Activated T-helper 2 cell treated with anti-CD3 and anti-CD28 coated beads, Interferon-gamma antibody, Interleukin-2, Interleukin-4, amounts not matched to agents 10 μg/mL and 5 μg/mL and 100 μg/mL, durations not matched to agents 14 hours and 24 hours and 36 hours (primary cell): ENCODE measurements at regions not wholly inside any gene's neighbourhood (a gene's known extent, or its start where the extent isn't known, plus 50 kb on each side); places are given as distances from the start of the nearest gene placed in this dataset.

Experiments
- DNase-seq: peaks from one replicate; pipeline ENCODE4 v3.0.0; 2021; ENCODE audit warnings: low spot score
- H3K27ac Mint-ChIP-seq: one replicate; pipeline ENCODE4 v1.8.0; 2021; ENCODE audit warnings: mixed read lengths
- H3K27me3 Mint-ChIP-seq: one replicate; pipeline ENCODE4 v1.8.0; 2021; ENCODE audit warnings: low read depth, mixed read lengths
- H3K36me3 Mint-ChIP-seq: one replicate; pipeline ENCODE4 v1.8.0; 2021; ENCODE audit warnings: low read depth, mixed read lengths
- H3K4me1 Mint-ChIP-seq: one replicate; pipeline ENCODE4 v1.8.0; 2021; ENCODE audit warnings: low read depth, mixed read lengths
- H3K4me3 Mint-ChIP-seq: one replicate; pipeline ENCODE4 v1.8.0; 2021; ENCODE audit warnings: low read depth, mild to moderate bottlenecking, moderate library complexity, mixed read lengths
- H3K9me3 Mint-ChIP-seq: one replicate; pipeline ENCODE4 v1.8.0; 2021; ENCODE audit warnings: mixed read lengths
- intact Hi-C: fragments of 100-400 bp; cut with micrococcal nuclease; formaldehyde crosslinking; loops from one replicate; pipeline ENCODE4 v1.15.1; 2023

DNA sequence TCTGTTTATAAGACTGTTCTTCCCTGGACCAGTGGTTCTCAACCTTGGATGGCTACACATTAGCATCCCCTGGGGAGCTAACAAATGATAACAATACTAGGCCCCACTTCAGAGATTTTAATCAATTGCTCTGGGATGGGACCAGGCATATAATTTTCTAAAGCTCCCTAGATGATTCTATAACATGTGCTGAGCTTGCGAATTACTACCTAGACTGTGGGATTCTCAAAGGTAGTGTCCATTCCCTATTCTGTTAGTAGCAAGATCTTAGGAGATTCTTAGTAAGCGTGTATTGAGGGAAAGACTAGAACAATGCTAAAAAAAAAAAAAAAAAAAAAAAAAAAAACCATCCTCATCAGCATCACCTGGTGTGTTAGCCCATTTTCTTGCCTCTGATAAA is 412.0 kb upstream of the CDH5 start:
- Mint-ChIP-seq H3K4me3 (no peak overlapping the region), H3K27ac (no peak overlapping the region), H3K4me1 (no peaks in the 10 kb centered on the region), H3K36me3 (no peaks in the 10 kb centered on the region), H3K27me3 (no peaks in the 10 kb centered on the region), H3K9me3 (no peaks in the 10 kb centered on the region)
- DNase-seq, result no peak
- intact Hi-C loops, result no loop called here

DNA sequence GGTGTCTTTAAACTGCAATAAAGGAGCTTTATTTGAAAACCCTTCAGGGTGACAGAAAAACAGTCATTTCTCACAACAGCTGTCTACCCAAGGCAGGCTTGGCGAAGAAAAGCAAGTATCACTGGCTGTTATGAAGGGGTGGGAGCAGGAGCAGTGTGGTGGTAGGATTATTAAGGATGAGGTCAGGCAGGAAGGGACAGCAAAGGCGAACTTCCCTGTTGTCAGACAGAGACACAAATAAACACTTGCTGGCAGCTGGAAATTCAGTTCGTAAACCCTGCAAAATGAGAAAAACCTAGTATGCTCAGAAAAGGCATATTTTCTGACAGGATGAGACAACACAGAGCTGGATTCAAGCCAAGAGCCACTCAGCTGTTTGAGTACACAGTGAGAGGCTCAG is 416.3 kb upstream of the CDH5 start:
- no peaks in the 10 kb centered on the region for H3K27me3 Mint-ChIP-seq
- DNase-seq, result no peak
- no peaks in the 10 kb centered on the region for H3K9me3 Mint-ChIP-seq
- no peak overlapping the region for H3K27ac Mint-ChIP-seq
- no peaks in the 10 kb centered on the region for H3K4me1 Mint-ChIP-seq
- H3K36me3 Mint-ChIP-seq, result no peaks in the 10 kb centered on the region
- intact Hi-C loops, result no loop called here
- no peak overlapping the region for H3K4me3 Mint-ChIP-seq

- intact Hi-C loops, result no loop called here
- Mint-ChIP-seq H3K27me3 (no peaks in the 10 kb centered on the region), H3K4me3 (no peak overlapping the region), H3K27ac (no peak overlapping the region), H3K4me1 (no peaks in the 10 kb centered on the region), H3K36me3 (no peaks in the 10 kb centered on the region), H3K9me3 (no peaks in the 10 kb centered on the region)
- DNase-seq, result no peak
Measured at GRCh38 chr16:65948361-65948760, 418.1 kb upstream of the CDH5 start.

DNA sequence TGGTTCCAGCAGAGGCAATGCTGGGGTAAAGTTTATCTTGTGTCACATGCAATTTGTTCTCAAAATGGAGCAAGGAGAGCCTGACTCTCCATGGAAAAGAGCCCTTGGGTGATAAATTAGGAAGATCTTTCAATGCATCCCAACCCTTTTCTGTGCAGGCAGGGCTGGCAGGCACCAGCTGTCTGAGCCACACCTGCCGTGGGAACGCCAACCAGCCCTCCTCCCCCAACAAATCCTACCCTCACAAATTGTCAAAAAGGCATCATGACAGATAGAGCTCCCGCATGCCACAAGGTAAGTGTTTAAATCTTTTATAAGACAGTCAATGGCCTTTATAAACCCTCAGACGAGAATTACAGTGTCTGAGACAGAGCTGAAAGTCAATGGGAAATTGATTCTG is 418.5 kb upstream of the CDH5 start:
- Mint-ChIP-seq H3K4me1 (no peaks in the 10 kb centered on the region), H3K9me3 (no peaks in the 10 kb centered on the region), H3K4me3 (no peak overlapping the region), H3K27me3 (no peaks in the 10 kb centered on the region), H3K27ac (no peak overlapping the region), H3K36me3 (no peaks in the 10 kb centered on the region)
- intact Hi-C loops, result no loop called here
- no peak for DNase-seq

DNA sequence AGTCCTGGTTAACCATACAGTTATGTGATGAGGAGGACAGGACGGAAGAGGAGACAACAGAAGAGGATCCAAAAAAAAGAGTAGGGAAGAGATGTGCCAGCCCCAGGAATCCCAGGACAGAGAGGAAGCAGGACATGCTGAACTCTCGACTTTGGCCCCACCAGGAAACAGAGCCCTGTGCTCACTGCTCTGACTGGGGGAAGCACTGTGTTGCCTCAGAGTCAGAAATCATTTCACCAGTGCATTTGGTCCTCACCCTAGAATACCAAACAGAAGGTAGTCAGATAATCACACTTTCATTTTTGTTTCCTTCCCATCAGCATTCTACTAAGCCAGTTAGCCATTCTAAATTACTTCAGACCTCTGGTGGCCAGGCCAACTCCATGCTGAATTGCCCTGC is 421.0 kb upstream of the CDH5 start:
- no peaks in the 10 kb centered on the region for H3K9me3 Mint-ChIP-seq
- H3K4me1 Mint-ChIP-seq, result no peaks in the 10 kb centered on the region
- DNase-seq, result no peak
- no peaks in the 10 kb centered on the region for H3K36me3 Mint-ChIP-seq
- H3K4me3 Mint-ChIP-seq, result no peak overlapping the region
- intact Hi-C loops, result no loop called here
- no peaks in the 10 kb centered on the region for H3K27me3 Mint-ChIP-seq
- no peak overlapping the region for H3K27ac Mint-ChIP-seq

DNA sequence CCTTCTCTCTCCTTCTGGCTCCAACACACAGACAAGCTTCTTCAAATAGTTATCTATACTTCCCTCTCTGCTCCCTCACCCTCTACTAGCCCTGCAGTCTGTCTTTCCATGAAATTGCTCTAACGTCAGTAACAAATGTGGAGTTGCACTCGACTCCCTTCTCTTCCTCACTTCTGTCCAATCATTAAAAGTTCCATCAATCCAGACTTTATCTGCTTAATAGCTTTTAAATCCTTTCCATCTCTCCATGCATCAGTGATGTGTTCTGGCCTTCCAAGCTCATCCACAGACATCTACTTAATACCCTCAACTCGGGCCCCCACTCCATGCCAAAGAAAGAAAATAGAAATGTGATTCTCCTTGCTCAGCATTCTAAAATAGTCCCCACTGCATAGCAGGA is 422.1 kb upstream of the CDH5 start:
- H3K4me1 Mint-ChIP-seq, result no peaks in the 10 kb centered on the region
- no peak overlapping the region for H3K4me3 Mint-ChIP-seq
- intact Hi-C loops, result no loop called here
- no peaks in the 10 kb centered on the region for H3K9me3 Mint-ChIP-seq
- H3K36me3 Mint-ChIP-seq, result no peaks in the 10 kb centered on the region
- no peak for DNase-seq
- H3K27me3 Mint-ChIP-seq, result no peaks in the 10 kb centered on the region
- no peak overlapping the region for H3K27ac Mint-ChIP-seq

- Mint-ChIP-seq H3K36me3 (no peaks in the 10 kb centered on the region), H3K27ac (no peak overlapping the region), H3K9me3 (peaks cover 1% of the 10 kb centered on the region), H3K4me3 (no peak overlapping the region), H3K4me1 (no peaks in the 10 kb centered on the region), H3K27me3 (no peaks in the 10 kb centered on the region)
- intact Hi-C loops, result no loop called here
- DNase-seq, result no peak
Measured at GRCh38 chr16:65940711-65941110, 425.8 kb upstream of the CDH5 start.

DNA sequence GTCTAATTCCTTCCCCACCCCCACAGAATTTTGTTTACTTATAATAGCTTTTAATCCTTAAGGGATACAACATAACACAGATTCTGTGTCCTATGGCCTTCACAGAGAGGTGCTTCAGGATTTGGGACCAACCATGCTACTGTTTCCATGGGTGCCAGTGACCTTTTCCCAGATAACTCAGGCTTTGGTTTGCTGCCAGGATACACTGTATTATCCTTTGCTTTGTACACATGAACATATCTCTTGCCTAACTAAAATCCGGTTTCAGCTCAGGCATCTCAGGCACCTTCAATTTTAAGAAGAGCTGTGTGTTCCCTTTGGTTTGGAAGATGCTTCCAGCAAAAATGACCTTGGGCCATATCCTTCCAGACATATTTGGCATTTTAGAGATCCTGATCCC is 428.4 kb upstream of the CDH5 start:
- Mint-ChIP-seq H3K27me3 (no peaks in the 10 kb centered on the region), H3K4me1 (no peaks in the 10 kb centered on the region)
- intact Hi-C loops, result no loop called here

GRCh38 chr16:65937455-65937854 is 429.0 kb upstream of the CDH5 start:
- Mint-ChIP-seq H3K4me1 (no peaks in the 10 kb centered on the region), H3K27me3 (no peaks in the 10 kb centered on the region), H3K4me3 (no peak overlapping the region), H3K36me3 (no peaks in the 10 kb centered on the region), H3K9me3 (peaks cover 13% of the 10 kb centered on the region), H3K27ac (no peak overlapping the region)
- DNase-seq, result no peak
- intact Hi-C loops, result no loop called here

More for the DNA sequence above, 428.4 kb upstream of the CDH5 start:
- H3K36me3 Mint-ChIP-seq, result no peaks in the 10 kb centered on the region
- H3K4me3 Mint-ChIP-seq, result no peak overlapping the region
- H3K27ac Mint-ChIP-seq, result no peak overlapping the region
- H3K9me3 Mint-ChIP-seq, result peaks cover 9% of the 10 kb centered on the region
- no peak for DNase-seq

DNA sequence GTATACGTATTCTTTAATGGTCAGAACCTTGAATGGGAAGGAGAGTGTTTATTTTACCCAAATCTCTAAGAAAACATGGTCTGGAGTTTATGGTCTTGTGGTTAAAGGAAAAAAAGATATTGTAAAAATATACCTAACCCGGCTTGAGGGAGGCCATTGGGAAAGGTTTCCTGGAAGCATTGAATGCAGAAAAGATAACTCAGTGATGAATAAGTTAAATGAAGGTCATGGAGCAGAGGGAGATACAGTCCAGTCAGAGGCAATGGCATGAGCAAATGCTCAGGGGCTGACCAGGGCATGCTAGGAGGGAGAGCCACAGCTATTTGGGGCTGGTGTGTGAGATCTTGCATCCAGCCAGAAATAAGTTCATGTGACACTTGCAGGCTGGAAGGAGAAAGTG is 430.4 kb upstream of the CDH5 start:
- peaks cover 13% of the 10 kb centered on the region for H3K9me3 Mint-ChIP-seq
- H3K4me1 Mint-ChIP-seq, result no peaks in the 10 kb centered on the region
- H3K36me3 Mint-ChIP-seq, result no peaks in the 10 kb centered on the region
- DNase-seq, result no peak
- H3K27me3 Mint-ChIP-seq, result no peaks in the 10 kb centered on the region
- no peak overlapping the region for H3K4me3 Mint-ChIP-seq
- H3K27ac Mint-ChIP-seq, result no peak overlapping the region
- intact Hi-C loops, result no loop called here

DNA sequence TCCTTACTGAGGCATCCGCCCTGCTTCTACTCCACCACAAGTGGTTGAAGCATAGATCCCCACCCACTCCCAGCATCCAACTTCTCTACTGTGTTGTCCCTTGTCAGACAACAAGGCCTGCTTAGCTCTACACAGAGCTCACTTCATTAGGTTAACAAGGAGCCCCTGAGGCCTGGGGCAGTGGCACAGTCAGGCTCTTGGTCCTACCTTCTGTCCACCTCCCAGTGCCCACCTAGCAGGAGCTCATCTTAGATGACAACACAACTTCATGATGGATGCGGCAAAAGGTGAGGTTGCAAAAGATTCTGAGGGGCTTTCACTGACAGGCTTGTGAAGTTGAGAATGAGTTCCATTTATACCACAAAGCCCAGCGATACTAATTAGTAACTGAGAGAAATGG is 432.0 kb upstream of the CDH5 start:
- H3K4me3 Mint-ChIP-seq, result no peak overlapping the region
- intact Hi-C loops, result no loop called here
- DNase-seq, result no peak
- no peaks in the 10 kb centered on the region for H3K36me3 Mint-ChIP-seq
- peaks cover 24% of the 10 kb centered on the region for H3K9me3 Mint-ChIP-seq
- no peaks in the 10 kb centered on the region for H3K4me1 Mint-ChIP-seq
- H3K27me3 Mint-ChIP-seq, result no peaks in the 10 kb centered on the region
- no peak overlapping the region for H3K27ac Mint-ChIP-seq

GRCh38 chr16:65933703-65934102 is 432.8 kb upstream of the CDH5 start:
- no peak overlapping the region for H3K27ac Mint-ChIP-seq
- no peaks in the 10 kb centered on the region for H3K27me3 Mint-ChIP-seq
- no peak overlapping the region for H3K4me3 Mint-ChIP-seq
- H3K36me3 Mint-ChIP-seq, result no peaks in the 10 kb centered on the region
- H3K4me1 Mint-ChIP-seq, result no peaks in the 10 kb centered on the region
- intact Hi-C loops, result no loop called here
- H3K9me3 Mint-ChIP-seq, result peaks cover 28% of the 10 kb centered on the region
- no peak for DNase-seq

GRCh38 chr16:65932350-65933072 is 434.0 kb upstream of the CDH5 start:
- Mint-ChIP-seq H3K9me3 (peaks cover 28% of the 10 kb centered on the region), H3K27ac (no peak overlapping the region), H3K36me3 (no peaks in the 10 kb centered on the region), H3K4me3 (no peak overlapping the region), H3K4me1 (no peaks in the 10 kb centered on the region), H3K27me3 (no peaks in the 10 kb centered on the region)
- no peak for DNase-seq
- intact Hi-C loops, result no loop called here

- no peak for DNase-seq
- intact Hi-C loops, result no loop called here
- no peak overlapping the region for H3K27ac Mint-ChIP-seq
- no peaks in the 10 kb centered on the region for H3K27me3 Mint-ChIP-seq
- H3K4me1 Mint-ChIP-seq, result no peaks in the 10 kb centered on the region
- no peak overlapping the region for H3K4me3 Mint-ChIP-seq
- H3K9me3 Mint-ChIP-seq, result no peaks in the 10 kb centered on the region
- no peaks in the 10 kb centered on the region for H3K36me3 Mint-ChIP-seq
Measured at GRCh38 chr16:65922923-65923322, 443.6 kb upstream of the CDH5 start.
